Activated CD4-positive, alpha-beta T cell treated with anti-CD3 and anti-CD28 coated beads for 1 hour (primary cell): ENCODE measurements at regions not wholly inside any gene's neighbourhood (a gene's known extent, or its start where the extent isn't known, plus 50 kb on each side); places are given as distances from the start of the nearest gene placed in this dataset.
"Not testable (repeated sequence)": the region's sequence is repeated elsewhere in the genome, so short reads cannot be mapped to it uniquely, and the experiment has no call there.

Experiments used
- DNase-seq: peaks from one replicate; pipeline ENCODE4 v3.0.0-alpha.2; 2020

DNA sequence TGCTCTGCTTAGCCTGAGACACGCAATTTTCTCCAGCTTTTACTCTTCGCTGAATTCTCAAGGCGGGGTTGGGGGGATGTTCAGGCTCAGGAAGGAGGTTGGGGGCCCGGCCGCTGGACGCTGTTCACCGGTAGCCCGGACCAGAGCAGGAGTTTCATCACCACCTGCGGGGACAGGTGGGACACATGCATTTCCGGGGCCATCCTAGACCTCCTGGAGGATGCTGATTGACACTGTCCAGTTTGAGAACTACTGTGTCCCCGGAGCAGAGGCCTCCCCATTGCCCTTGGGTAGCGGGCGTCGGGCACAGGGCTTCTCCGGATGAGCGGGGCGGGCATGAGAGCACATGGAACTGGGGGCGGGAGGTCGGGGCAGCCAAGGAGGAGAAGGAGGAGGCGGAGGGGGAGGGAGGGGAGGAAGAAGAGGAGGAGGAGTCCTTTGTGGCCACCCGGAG is 144.0 kb upstream of the GRK3 start:
- no peak for DNase-seq

- DNase-seq, result no peak
Measured at GRCh38 chr22:25420925-25421904, 143.3 kb upstream of the GRK3 start.

GRCh38 chr22:25426530-25427308 is 137.8 kb upstream of the GRK3 start:
- DNase-seq, result not testable (repeated sequence)

DNA sequence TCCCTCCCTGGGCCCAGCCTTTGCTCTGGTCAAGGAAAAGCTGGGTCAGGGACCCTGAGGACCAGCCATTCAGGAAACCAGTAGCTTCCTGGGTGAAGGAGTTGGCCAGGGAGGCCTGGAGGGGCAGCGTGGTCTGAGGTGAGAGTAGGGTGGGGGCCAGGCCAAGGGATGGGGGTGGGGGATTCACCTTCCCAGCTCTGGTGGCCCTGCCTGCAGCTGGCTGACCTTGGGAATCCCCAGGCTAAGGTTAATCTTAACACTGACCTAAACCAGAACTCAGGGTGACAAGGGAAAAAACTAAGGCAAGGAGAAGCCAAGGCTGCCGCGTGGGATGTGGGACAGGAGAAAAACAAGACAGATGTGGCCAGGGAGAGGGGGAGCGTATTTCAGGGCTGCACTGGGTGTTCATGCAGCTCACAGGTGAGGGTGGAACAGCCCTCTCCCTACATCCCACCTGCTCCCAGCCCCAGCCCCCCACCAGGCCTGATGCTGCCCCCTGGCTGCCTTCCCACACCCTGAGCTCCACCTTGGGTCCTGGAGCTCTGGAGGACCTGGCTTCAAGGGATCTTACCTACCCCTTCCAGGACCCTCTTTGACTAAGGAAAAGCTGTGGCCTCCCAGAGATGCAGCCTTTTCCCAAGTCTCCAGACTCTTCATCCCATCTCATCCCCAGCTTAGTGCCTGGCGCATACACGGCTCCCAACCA is 132.7 kb upstream of the GRK3 start:
- not testable (repeated sequence) for DNase-seq

- DNase-seq, result not testable (repeated sequence)
Measured at GRCh38 chr22:25433381-25433970, 131.0 kb upstream of the GRK3 start.

DNA sequence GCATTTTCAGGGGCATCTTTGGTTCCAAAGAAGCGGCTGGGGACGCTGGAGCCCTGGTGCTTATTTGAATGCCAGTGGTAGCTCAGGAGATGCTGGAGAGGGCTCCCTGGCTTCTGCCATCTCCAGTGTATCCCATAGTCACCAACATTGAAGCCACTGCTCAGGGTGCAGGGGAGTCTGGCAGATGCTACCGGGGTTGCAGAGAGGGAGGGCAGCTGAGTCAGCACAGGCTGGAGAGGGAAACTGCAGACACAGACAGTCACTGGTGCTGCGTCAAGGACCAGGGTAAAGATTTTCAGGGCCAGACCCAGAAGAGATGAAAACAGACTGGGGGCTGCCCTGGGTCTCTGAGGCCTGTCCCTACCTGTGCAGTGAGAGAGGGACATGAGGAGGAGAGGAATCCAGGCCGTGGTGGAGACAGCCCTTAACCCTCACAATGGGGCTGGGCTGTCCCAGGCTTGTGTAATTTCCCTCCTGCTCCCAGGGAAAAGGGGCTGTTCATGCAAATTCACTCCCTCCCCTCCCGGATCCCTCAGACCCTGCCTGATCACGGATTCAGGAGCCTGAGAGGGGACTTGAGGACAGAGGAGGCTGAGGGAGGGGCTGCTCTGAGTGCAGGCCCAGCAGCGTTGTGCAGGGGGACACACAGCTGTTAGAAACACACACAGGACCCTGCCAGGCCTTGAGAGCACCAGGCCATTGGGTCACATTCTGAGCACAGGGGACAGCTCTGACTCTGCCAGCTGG is 126.9 kb upstream of the GRK3 start:
- DNase-seq, result no peak

GRCh38 chr22:25447067-25447685 is 117.3 kb upstream of the GRK3 start:
- no peak for DNase-seq

DNA sequence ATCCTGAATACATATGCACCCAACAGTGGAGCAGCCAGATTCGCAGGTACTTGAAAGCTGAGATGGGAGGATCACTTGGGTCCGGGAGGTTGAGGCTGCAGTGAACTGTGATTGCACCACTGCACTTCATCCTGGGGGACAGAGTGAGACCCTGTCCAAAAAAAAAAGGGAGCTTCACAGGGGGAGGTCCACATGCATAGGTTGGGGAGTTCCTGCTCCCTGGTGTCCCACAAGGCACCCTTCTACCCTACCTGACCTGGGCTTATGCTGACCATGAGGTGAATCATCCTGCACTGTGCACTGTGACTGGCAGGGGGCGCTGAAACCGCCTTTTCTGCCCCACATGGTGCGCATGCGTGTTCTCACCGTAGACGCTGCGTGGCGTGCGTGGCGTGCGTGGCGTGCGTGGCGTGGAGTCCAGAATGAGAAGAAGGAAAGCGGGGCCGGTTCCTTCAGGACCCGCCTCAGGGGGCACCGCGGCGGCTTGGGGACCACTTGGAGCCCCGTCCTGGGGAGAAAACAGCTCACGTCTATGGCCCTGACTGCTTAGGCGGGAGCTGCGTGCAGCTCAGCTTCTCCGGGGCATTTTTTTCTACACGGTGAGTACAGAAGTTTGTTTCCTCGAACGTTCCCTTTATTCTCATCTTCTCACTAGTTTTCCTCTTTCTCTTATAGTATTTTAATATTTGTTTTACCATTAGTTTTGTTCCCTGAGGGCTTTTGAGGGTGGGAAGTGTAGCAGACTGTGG is 116.6 kb upstream of the GRK3 start:
- DNase-seq, result peak; percentile 86

DNA sequence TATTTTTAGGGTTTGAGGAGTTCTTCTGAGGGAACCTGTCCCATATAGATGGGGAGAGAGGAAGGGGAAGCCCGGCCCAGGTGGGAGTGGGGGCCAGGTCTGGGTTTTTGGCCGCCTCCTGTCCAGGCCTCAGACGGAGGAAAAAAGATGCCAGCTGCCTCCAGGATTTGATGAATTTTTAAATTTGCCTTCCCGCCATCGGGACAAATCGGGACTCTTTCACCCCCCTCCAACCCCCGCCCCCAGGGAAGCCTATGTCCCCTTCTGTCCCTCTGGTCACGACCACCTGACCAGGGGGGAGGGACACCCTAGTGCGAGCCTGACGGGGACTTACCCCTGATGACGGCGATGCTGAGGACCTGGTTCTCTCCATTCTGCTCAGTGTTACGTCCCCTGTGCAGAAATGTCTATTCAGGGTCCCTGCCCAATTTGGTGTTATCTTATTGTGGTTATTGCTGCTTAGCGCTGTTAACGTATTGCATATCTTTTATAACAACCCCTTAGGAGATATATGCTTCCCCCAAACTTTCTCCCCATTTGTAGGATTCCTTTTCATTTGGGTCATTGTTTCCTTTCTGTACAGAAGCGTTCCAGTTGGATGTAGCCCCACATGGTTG is 115.9 kb upstream of the GRK3 start:
- DNase-seq, result no peak

DNA sequence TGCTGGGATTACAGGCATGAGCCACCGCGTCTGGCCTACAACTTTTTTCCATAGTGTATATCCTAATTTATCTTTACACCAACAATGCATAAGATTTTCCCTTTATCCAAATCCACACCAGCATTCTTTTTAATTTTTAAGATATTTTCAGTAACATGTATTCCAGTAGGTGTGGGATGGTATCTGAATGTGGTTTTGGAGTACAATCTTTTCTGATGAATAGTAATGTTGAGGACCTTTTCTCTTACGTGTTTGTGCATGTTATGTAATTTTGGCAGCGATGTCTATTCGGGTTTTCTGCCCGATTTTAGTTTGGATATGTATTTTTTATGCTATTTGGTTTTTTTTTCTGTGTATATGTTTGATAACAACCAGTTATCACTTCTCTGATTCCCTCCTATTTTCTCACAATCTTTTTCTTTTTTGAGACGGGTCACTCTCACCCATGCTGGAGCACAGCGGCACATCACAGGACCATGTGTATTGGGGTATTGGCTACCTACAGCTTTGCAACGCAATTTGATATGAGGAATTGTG is 114.6 kb upstream of the GRK3 start:
- no peak for DNase-seq

DNA sequence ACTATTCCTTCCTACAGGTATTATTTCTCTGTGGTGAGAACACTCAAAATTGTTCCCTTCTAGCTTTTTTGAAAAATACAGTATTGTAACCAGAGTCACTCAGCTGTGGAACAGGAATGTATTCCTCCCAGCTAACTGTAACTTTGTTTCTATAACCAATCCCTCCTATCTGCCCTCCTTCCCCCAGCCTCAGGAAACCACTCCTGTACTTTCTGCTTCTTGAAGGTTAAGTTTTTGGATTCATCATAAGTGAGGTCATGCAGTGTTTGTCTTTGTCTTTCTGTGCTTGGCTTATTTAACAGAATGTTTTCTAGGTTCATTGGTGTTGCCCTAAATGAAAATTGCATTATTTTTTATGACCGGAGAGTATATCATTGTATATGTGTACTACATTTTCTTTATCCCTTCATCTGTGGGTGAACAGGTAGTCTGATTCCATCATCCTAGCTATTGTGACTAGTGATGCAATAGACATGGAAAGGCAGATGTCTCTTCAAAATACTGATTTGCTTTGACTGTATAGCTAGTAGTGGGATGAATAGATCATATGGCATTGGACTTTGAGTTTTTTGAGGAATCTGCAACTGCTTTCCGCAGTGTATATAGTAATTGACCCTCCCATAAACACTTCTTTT is 112.9 kb upstream of the GRK3 start:
- DNase-seq, result no peak

DNA sequence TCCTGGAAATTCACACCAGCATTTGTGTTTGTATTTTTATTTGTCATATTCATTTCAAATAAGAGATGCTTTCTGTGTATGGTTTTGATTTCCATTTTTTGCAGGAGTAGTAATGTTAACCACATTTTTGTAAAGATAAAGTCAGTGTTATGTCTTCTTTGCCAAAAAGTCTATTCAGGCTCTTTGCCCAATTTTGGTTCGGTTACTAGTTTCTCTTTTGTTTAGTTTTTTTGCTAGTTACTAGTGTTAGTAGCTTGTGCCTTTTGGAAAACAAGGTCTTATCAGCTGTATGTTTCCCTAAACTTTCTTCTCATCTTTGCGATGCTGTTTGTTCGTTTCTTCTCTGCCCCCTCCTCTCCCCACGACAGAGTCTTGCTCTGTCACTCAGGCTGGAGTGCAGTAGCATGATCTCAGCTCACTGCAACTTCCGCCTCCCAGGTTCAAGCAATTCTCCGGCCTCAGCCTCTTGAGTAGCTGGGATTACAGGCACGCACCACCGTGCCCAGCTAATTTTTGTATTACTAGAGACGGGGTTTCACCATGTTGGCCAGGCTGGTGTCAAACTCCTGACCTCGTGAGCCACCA is 112.3 kb upstream of the GRK3 start:
- DNase-seq, result no peak

GRCh38 chr22:25453058-25453457 is 111.4 kb upstream of the GRK3 start:
- DNase-seq, result no peak

DNA sequence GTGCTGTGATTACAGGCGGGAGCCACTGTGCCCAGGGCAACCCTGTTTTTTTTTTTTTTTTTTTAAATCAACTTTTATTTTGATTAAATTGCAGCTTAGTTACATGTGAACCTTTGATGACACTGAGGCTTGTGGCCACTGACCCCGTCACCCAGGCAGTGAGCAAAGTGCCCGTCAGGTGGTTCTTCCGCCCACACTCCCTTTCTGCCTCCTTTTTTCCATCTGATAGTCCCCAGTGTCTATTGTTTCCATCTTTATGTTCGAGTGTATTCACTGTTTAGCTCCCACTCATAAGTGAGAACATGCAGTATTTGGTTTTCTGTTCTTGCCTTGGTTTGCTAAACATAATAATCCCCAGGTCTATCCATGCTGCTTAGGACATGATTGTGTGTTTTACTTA is 110.9 kb upstream of the GRK3 start:
- DNase-seq, result no peak

DNA sequence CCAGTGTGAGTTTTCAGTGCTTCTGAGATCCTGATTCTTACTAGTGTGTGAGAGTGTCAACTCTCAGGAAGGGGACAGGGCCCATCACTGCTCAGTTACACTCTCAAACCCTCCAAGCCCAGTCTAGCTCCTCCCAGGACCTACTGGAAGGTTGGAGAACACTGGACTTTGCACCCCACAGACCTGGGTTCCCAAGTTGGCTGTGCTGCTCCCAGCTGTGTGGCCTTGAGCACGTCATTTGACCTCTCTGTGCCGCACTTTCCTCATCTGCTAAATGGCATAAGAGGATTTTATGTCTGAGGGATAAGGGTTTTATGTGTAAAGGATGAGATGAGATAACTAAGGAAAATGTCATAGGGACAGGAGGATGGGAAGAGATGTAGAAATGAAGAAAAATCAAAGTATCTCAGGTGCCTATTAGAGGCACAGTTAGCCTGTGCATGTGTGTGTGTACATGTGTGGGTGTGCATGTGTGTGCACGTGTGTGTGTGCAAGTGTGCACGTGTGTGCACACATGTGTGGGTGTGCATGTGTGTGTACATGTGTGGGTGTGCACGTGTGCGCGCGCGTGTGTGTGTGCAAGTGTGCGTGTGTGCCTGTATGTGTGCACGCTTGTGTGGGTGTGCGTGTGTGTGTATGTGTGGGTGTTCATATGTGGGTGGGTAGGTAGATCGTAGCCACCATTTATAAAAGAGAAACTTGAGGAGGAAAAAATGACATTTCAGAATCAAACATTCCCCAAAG is 108.0 kb upstream of the GRK3 start:
- not testable (repeated sequence) for DNase-seq

DNA sequence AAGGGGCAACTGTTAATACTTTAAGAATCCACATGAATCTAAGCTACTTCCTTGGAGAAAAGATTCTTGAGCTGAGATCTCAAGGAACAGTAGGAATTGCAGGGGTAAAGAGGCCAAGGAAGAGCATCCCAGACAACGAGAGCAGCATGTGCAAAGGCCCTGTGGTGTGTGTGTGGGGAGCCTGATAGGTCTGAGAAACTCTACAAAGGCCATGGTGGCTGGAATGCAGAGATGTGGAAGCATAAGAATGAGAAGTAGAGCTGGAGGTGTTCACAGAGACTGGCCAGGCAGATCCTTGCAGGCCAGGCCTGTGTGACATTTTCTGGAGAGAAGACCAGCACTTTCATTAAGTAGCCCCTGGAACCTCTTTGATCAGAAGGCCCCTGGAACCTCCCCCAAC is 105.8 kb upstream of the GRK3 start:
- DNase-seq, result not testable (repeated sequence)

GRCh38 chr22:25460682-25461081 is 103.8 kb upstream of the GRK3 start:
- DNase-seq, result not testable (repeated sequence)

DNA sequence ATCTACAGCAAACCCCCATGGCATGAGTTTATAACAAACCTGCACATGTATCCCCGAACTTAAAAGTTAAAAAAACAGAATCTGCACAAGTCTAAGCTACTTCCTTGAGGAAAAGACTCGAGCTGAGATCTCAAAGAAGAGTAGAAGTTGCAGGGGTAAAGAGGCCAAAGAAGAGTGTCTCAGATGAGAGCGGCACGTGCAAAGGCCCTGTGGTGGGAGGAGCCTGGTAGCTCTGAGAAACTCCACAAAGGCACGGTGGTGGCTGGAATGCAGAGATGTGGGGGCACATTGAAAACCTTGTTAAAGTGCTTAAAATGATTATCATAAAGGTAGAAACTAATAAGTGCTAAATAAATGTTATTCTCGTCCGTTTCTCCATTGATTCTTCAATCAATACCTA is 103.2 kb upstream of the GRK3 start:
- no peak for DNase-seq
